Gastrocnemius medialis (tissue), 4 donors: ENCODE measurements at regions not wholly inside any gene's neighbourhood (a gene's known extent, or its start where the extent isn't known, plus 50 kb on each side); places are given as distances from the start of the nearest gene placed in this dataset.

ENCODE experiments used
- CTCF ChIP-seq, 5 experiments: fragments of 450-650 bp in 3 of 5; fragments of 200-600 bp in 2 of 5; sonication (generic) in 2 of 5; IDR thresholded peaks in 4 of 5; conservative IDR thresholded peaks in 1 of 5; 1 replicate in 4 of 5; 2 replicates in 1 of 5; pipeline ENCODE4 v1.5.1; 2016 to 2019; ENCODE audit warnings: antibody characterized with exemption in 5 of 5, mild to moderate bottlenecking in 3 of 5, moderate library complexity in 3 of 5
- POLR2A ChIP-seq, 2 donors: fragments of 450-650 bp; IDR thresholded peaks; one replicate each; pipeline ENCODE4 v1.6.1; 2017; ENCODE audit warnings: antibody characterized with exemption in 2 of 2, mild to moderate bottlenecking in 2 of 2, moderate library complexity in 2 of 2

- TF ChIP-seq CTCF (IDR thresholded peaks at IDR 0.05 in 4 of 5, conservative IDR thresholded peaks at IDR 0.05 in 1 of 5) = no peak
- TF ChIP-seq POLR2A (IDR thresholded peaks at IDR 0.05) = no peak
Observed at GRCh38 chr6:1007159-1007558, 304.7 kb upstream of the FOXQ1 start.
